ENCODE measurements at regions not wholly inside any gene's neighbourhood (a gene's known extent, or its start where the extent isn't known, plus 50 kb on each side); places are given as distances from the start of the nearest gene placed in this dataset.

- H3K27me3 ChIP-seq (ENCODE audit: low read depth) = no peaks in the 10 kb centered on the region
- no peak overlapping the region for H3K27ac ChIP-seq (replicated peaks)
- peaks cover 21% of the 10 kb centered on the region for H3K9me3 ChIP-seq (replicated peaks)
- intact Hi-C loops (cut with micrococcal nuclease) = no loop called here
- no peak for TF ChIP-seq CTCF (IDR thresholded peaks at IDR 0.05; ENCODE audit: borderline replicate concordance)
- H3K4me1 ChIP-seq = no peaks in the 10 kb centered on the region
- no peak for DNase-seq
- no peak overlapping the region for H3K4me3 ChIP-seq
- H3K36me3 ChIP-seq = no peaks in the 10 kb centered on the region
Measured at GRCh38 chr4:123640271-123640670, 243.7 kb downstream of the SPRY1 start.

DNA sequence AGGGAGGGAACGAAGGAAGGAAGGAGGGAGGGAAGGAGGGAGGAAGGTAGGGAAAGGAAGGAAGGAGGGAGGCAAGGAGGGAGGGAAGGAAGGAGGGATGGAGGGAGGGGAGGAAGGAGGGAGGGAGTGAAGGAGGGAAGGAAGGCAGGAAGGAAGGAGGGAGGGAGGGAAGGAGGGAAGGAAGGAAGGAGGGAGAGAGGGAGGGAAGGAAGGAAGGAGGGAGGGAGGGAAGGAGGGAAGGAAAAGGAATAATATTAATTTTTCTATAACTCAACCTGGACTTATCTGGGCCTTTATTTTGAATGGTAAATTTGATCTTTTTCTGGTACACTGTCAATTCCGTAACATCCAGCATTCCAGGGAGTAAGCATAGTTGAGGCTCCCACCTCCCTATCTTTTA lies 244.2 kb downstream of the SPRY1 start:
- no peak for DNase-seq
- intact Hi-C loops (cut with micrococcal nuclease) = no loop called here
- H3K27me3 ChIP-seq (ENCODE audit: low read depth) = no peaks in the 10 kb centered on the region
- H3K27ac ChIP-seq (replicated peaks) = no peak overlapping the region
- no peaks in the 10 kb centered on the region for H3K4me1 ChIP-seq
- H3K9me3 ChIP-seq (replicated peaks) = peaks cover 17% of the 10 kb centered on the region
- no peak for TF ChIP-seq CTCF (IDR thresholded peaks at IDR 0.05; ENCODE audit: borderline replicate concordance)
- no peaks in the 10 kb centered on the region for H3K36me3 ChIP-seq
- H3K4me3 ChIP-seq = no peak overlapping the region

- DNase-seq = no peak
- Histone ChIP-seq H3K27ac (replicated peaks) (no peak overlapping the region), H3K4me3 (no peak overlapping the region), H3K4me1 (no peaks in the 10 kb centered on the region), H3K27me3 (ENCODE audit: low read depth) (no peaks in the 10 kb centered on the region), H3K36me3 (no peaks in the 10 kb centered on the region), H3K9me3 (replicated peaks) (no peaks in the 10 kb centered on the region)
- no peak for TF ChIP-seq CTCF (IDR thresholded peaks at IDR 0.05; ENCODE audit: borderline replicate concordance)
- intact Hi-C loops (cut with micrococcal nuclease) = no loop called here
Measured at GRCh38 chr4:123643691-123644090, 247.1 kb downstream of the SPRY1 start.

DNA sequence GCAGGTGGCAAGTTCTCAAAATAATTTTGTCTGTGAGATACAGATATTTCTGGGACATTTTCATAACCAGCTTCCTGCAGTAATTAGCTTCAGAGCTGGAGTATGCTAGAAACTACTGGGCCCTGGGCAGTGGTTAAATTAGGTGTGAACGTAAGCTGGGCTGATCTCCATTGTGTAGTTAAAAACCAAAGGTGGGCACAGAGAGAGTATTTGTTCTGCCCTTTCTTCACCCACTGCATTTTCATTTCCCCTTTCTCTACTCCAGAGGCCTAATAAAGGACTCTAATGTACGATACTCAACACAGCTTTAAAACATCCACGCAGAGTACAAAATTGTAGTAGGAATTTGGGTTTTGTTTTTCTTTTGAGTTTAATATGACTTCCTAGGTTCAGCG lies 252.7 kb downstream of the SPRY1 start:
- DNase-seq = no peak
- Histone ChIP-seq H3K27me3 (ENCODE audit: low read depth) (no peaks in the 10 kb centered on the region), H3K27ac (replicated peaks) (peak overlapping the region; percentile 70), H3K4me3 (no peak overlapping the region), H3K36me3 (no peaks in the 10 kb centered on the region), H3K4me1 (peaks cover 33% of the 10 kb centered on the region), H3K9me3 (replicated peaks) (no peaks in the 10 kb centered on the region)
- intact Hi-C loops (cut with micrococcal nuclease) = no loop called here
- no peak for TF ChIP-seq CTCF (IDR thresholded peaks at IDR 0.05; ENCODE audit: borderline replicate concordance)

DNA sequence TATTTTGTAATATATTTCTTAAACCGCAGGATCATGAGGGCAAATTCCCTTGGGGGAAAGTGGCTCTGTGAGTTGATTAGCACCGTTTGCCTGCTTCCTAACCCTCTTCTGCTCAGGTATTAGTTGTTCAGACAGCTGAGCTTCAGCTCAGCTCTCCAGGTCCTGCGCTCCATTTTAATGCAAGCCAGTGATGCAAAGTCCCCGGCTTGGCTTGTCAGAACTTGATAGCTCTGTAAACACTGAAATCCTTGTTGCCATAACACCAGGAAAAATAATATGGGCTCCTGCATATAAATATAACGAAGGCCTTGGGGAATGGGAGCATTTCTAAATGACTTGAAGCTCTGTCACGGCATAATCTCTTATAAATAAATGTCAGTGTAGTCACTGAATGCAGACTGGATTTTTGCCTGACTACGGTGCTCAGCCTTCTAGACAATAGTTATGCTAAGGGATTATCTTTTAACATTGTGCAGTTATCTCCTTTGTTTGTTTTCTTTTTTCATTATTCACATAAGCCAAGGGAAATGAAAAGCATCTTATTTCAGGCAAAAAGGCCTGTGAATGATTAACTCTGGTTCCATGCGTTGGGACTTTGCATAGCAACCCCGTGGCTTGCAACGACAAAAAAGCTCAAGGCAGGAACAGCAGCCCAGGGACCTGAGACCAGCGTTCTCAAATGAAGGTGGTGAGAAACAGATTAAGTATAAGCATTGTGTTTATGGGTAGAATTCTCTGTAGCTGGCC lies 253.2 kb downstream of the SPRY1 start:
- H3K36me3 ChIP-seq = no peaks in the 10 kb centered on the region
- no peak for TF ChIP-seq CTCF (IDR thresholded peaks at IDR 0.05; ENCODE audit: borderline replicate concordance)
- peak overlapping the region; percentile 8 for H3K4me3 ChIP-seq
- no peaks in the 10 kb centered on the region for H3K9me3 ChIP-seq (replicated peaks)
- H3K27me3 ChIP-seq (ENCODE audit: low read depth) = no peaks in the 10 kb centered on the region
- intact Hi-C loops (cut with micrococcal nuclease) = loop anchor here (10.0 kb wide), 1 partner anchor 525 kb away; no protein-coding TSS in a partner anchor
- peaks cover 33% of the 10 kb centered on the region for H3K4me1 ChIP-seq
- DNase-seq = no peak
- peak overlapping the region; percentile 70 for H3K27ac ChIP-seq (replicated peaks)

Measured in left ventricle myocardium inferior (tissue), 1 donor.